H1 (cell line): ENCODE measurements at regions not wholly inside any gene's neighbourhood (a gene's known extent, or its start where the extent isn't known, plus 50 kb on each side); places are given as distances from the start of the nearest gene placed in this dataset.

ENCODE experiments used
- CBX5 ChIP-seq: fragments of 300-800, 300-1000 bp; sonication (generic); IDR thresholded peaks from 2 replicates; pipeline ENCODE4 v1.7.1; 2016; ENCODE audit warnings: antibody characterized with exemption, low read length, low read depth
- CREB1 ChIP-seq: IDR thresholded peaks from 2 replicates; pipeline ENCODE4 v1.6.1; 2012; ENCODE audit warnings: inconsistent platforms
- CTCF ChIP-seq, 3 experiments: IDR thresholded peaks; 1 replicate in 2 of 3; 2 replicates in 1 of 3; pipeline versions ENCODE4 v1.5.1 to v1.6.1; 2011; ENCODE audit warnings: low read length in 3 of 3, mild to moderate bottlenecking in 3 of 3, inconsistent platforms in 2 of 3, low read depth in 1 of 3, moderate library complexity in 1 of 3; ENCODE audit not compliant: insufficient read depth in 1 of 3; ENCODE audit errors: control extremely low read depth in 1 of 3
- EZH2 ChIP-seq: fragments of 200-600 bp; sonication (generic); IDR thresholded peaks from 2 replicates; pipeline ENCODE4 v1.7.1; 2012; ENCODE audit warnings: low read depth, mild to moderate bottlenecking, moderate library complexity, low read length, inconsistent platforms; ENCODE audit not compliant: severe bottlenecking
- GABPA ChIP-seq: IDR thresholded peaks from 2 replicates; pipeline ENCODE4 v1.6.1; 2011; ENCODE audit warnings: mild to moderate bottlenecking, low read length, moderate library complexity, borderline replicate concordance; ENCODE audit not compliant: insufficient read depth
- GTF2F1 ChIP-seq: IDR thresholded peaks from 2 replicates; pipeline ENCODE4 v1.6.1; 2012; ENCODE audit warnings: low read depth, low read length, improper control_type of control experiment, borderline replicate concordance
- JUND ChIP-seq: IDR thresholded peaks from 2 replicates; pipeline ENCODE4 v1.6.1; 2011; ENCODE audit warnings: mild to moderate bottlenecking, improper control_type of control experiment, low read length
- KDM1A ChIP-seq: fragments of 200-600, 300-600 bp; sonication (generic); IDR thresholded peaks from 2 replicates; pipeline ENCODE4 v1.7.1; 2016; ENCODE audit warnings: mild to moderate bottlenecking, low read length, borderline replicate concordance
- POLR2A ChIP-seq, 2 experiments: IDR thresholded peaks; 1 replicate in 1 of 2; 2 replicates in 1 of 2; pipeline ENCODE4 v1.6.1; 2011; ENCODE audit warnings: low read depth in 2 of 2, low read length in 2 of 2, mild to moderate bottlenecking in 2 of 2; ENCODE audit errors: control extremely low read depth in 1 of 2
- RFX5 ChIP-seq: IDR thresholded peaks from 2 replicates; pipeline ENCODE4 v1.6.1; 2011; ENCODE audit warnings: low read depth, low read length, improper control_type of control experiment, borderline replicate concordance
- SIN3A ChIP-seq, 2 experiments: IDR thresholded peaks in 1 of 2; conservative IDR thresholded peaks in 1 of 2; 2 replicates each; pipeline ENCODE4 v1.6.1; 2011 to 2012; ENCODE audit warnings: low read length in 2 of 2, improper control_type of control experiment in 1 of 2, low read depth in 1 of 2, mild to moderate bottlenecking in 1 of 2
- TEAD4 ChIP-seq: IDR thresholded peaks from 2 replicates; pipeline ENCODE4 v1.6.1; 2012; ENCODE audit warnings: low read depth, low read length, inconsistent platforms, mixed read lengths

DNA sequence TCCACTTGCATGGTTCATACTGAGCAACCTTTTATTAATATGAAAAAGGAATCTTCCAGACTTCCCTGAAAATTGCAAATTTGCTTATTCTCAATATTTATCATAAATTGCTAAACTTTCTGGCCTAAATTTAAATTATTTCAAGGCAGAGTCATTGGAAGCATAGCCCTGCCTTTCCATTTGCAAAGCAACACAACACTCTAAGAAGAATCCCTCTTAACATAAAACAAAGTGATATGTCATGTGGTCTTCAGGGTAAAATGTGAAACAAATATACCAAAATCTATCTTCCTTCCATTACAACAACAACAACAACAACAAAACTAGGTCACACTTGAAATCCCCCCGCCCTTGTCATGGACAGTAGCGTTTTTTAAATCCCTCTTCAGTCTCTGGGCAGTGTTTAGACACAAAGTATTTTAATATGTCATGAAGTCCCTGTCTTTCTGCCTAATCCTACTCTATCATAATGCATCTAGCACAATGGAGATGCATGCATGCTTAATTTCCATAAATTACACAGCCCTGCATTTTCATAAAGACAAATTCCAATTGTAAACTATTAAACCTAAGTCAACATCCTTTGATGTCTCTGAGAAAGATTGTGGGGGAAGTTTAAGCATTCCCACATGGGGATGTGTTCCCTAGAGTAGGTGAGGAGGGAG is 668.9 kb upstream of the LCORL start:
- TF ChIP-seq EZH2 (no peak), CTCF (IDR thresholded peaks at IDR 0.05; ENCODE audit: control extremely low read depth in 1 of 3, insufficient read depth in 1 of 3, low read depth in 1 of 3, low read length in 3 of 3) (no peak), KDM1A (no peak), POLR2A (IDR thresholded peaks at IDR 0.05; ENCODE audit: control extremely low read depth in 1 of 2, low read depth in 2 of 2, low read length in 2 of 2) (no peak), SIN3A (conservative IDR thresholded peaks at IDR 0.05 in 1 of 2, IDR thresholded peaks at IDR 0.05 in 1 of 2; ENCODE audit: low read depth in 1 of 2, low read length in 2 of 2) (no peak), JUND (no peak), RFX5 (no peak), CREB1 (no peak), CBX5 (no peak), GTF2F1 (no peak), GABPA (no peak), TEAD4 (no peak)
